GM21390 (cell line): ENCODE measurements at regions not wholly inside any gene's neighbourhood (a gene's known extent, or its start where the extent isn't known, plus 50 kb on each side); places are given as distances from the start of the nearest gene placed in this dataset.
"Not testable (repeated sequence)": the region's sequence is repeated elsewhere in the genome, so short reads cannot be mapped to it uniquely, and the experiment has no call there.

Experiments used
- ATAC-seq: cut with Tn5 transposase; IDR thresholded peaks from one replicate; pipeline ENCODE4 v1.9.1; 2021; ENCODE audit not compliant: unreplicated experiment

DNA sequence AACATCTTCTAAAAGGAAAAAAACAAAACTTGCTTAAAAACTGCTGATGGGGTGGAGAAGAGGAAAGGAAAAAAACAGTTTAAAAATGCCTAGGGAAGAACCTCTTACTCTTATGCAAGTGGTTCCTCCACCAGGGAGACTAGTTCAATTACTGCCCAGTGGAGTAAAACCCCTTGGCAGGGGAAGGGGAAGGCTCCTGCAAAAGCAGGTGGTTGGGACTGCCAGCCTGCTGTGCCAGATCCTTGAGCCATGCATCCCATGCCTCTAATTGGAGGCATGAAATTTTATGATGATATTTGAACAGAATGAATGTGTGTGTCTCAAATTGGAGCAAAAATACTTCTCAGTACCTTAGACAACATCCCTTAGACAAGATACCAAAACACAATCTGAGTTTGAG is 118.8 kb downstream of the FSCB start:
- ATAC-seq, result no peak

DNA sequence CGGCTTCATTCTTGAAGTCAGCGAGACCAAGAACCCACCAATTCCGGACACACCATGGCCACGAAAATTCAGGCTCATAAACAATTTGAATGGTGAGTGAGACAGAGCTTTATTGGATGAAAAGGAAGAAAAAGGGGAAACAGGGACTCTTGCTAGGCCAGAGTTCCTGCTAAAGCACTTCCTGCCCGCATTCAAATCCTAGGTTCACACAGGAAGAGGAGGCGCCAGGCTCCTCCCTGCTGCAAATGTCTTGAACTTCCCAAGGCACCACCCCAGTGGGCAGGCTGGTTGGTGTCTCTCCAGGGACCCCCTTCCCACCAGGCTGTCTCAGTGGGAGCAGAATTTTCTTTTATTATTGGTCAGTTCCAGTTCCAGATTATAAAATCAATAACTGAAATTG is 121.2 kb downstream of the FSCB start:
- ATAC-seq, result no peak

DNA sequence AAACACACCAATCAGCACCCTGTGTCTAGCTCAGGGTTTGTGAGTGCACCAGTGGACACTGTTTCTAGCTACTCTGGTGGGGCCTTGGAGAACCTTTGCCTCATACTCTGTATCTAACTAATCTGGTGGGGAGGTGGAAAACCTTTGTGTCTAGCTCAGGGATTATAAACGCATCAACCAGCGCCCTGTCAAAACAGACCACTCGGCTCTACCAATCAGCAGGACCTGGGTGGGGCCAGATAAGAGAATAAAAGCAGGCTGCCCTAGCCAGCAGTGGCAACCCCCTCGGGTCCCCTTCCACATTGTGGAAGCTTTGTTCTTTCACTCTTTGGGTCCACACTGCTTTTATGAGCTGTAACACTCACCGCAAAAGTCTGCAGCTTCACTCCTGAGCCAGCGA is 121.8 kb downstream of the FSCB start:
- ATAC-seq, result not testable (repeated sequence)

DNA sequence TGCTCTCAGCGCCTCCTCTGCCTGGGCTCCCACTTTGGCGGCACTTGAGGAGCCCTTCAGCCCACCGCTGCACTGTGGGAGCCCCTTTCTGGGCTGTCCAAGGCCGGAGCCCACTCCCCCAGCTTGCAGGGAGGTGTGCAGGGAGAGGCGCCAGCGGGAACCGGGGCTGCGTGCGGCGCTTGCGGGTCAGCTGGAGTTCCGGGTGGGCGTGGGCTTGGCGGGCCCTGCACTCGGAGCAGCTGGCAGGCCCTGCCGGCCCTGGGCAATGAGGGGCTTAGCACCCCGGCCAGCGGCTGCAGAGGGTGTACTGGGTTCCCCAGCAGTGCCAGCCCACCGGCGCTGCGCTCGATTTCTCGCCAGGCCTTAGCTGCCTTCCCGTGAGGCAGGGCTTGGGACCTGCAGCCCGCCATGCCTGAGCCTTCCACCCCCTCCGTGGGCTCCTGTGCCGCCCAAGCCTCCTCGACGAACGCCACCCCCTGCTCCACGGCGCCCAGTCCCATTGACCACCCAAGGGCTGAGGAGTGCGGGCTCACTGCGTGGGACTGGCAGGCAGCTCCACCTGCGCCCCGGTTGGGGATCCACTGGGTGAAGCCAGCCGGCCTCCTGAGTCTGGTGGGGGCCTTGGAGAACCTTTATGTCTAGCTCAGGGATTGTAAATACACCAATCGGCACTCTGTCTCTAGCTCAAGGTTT is 122.3 kb downstream of the FSCB start:
- ATAC-seq, result not testable (repeated sequence)

DNA sequence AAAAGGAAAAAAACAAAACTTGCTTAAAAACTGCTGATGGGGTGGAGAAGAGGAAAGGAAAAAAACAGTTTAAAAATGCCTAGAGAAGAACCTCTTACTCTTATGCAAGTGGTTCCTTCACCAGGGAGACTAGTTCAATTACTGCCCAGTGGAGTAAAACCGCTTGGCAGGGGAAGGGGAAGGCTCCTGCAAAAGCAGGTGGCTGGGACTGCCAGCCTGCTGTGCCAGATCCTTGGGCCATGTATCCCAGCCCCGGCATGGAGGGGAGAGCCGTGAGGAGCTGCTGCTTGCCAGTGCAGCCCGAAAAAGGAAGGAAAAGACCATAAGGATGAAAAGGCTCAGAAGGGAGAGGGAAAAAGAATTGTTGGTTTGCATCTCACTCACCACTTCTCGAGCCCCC is 123.0 kb downstream of the FSCB start:
- no peak for ATAC-seq

DNA sequence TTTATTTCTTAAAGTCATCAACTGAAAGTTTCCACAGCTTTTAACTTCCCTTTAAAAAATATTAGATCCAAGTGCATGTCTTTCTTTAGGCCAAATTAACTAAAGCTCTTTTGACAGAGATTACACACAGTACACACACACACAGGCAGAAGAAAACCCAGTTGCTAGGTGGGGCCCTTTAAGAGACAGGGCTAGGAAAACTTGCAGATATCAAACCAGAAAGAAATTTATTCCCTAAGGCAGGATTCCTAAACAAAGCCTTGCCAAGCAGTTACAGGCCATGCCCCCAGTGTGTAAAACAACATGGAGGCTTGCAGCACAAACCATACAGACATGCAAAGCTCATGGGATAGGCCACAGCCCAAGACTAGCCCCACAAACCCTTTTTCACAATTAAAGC is 123.4 kb downstream of the FSCB start:
- ATAC-seq, result no peak

DNA sequence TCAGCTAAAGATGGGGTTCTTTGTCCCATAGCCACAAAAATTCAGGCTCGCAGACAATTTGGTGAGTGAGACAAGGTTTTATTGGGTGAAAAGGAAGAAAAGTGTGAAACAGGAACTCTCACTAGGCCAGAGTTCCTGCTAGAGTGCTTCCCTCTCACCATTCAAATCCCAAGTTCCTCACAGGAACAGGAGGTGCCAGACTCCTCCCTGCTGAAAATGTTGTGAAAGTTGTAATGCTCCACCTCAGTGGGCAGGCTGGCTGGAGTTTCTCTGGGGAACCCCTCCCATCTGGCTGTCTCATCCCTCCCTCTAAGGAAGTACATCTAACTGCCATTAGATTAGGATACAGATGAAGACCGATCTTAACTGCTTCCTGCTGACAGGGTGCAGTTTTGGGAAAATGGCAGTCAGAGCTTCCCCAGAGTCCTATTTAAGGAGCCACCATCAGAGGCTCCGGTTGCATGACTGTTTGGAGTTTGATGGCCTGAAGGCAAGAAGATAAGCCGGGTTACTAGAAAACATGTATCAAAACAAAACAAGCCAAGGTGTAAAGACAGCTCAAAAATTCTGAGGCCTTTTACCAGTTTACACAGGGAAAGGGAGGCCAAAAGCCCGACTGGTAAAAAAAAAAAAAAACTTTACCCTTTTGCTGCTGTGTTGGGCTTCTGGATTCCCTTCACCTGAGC is 127.6 kb downstream of the FSCB start:
- ATAC-seq, result no peak

DNA sequence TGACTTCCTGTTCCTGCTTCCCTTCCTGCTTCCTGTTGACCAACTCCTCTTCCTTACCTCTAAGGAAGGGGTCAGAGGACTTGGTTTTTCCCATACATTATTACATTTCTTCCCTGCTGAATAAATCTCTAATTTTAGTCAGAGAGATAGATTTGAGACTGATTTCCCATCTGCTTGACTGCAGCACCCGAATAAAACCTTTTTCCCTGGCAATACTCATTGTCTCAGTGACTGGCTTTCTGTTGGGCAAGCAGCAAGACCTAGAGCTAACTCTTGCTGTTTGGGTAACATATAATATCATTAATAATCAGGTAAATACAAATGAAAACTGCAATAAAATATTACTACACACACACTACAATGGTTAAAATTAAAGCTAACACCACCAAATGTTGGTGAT is 132.2 kb downstream of the FSCB start:
- no peak for ATAC-seq

DNA sequence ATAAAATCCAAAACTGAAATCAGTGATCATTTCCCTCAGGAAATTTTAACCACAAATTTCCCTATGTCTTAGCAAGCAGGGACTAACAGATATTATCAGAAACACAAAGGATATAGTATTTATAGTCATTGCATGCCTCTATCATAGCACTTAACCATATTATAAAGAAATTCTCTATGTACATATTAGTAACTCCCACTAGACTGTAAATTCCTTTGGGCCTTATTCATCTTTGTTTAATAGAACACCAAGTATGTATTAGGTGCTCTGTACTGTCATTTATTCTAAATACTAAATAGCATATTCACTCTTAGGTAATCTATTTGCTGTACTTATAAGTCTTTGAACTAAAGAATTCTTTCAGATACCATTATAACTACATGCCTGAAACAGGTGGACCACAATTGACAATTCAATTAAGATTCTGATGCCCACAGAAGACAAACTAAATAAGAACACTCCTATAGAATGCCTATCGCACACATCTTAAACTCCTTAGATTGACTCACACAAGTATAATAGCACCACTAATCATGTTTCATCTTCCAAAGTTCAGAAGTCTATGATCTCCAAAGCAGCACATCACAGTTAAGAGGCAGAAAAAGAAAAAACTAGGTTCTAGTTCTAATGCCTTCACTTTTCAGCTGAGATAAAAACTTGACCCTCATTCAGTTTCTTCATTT is 134.1 kb downstream of the FSCB start:
- no peak for ATAC-seq

DNA sequence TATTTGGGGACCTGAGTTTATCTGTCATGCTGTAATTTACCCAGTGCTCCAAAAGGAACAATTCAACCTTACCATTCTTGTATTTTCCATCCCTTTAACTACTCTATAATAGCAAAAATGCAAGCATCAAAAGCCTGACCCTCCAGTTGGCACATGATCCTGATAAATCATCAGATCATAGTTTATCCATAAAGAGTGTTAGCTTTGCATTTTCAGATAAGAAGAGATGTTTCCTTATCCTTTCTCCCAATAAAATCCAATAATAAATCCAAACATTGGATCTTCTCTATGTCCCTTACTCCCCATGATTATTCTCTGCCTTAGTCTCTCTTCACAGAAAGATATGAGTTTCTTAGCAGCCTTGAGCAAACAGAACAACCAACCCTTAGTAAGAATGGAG is 134.9 kb downstream of the FSCB start:
- no peak for ATAC-seq

DNA sequence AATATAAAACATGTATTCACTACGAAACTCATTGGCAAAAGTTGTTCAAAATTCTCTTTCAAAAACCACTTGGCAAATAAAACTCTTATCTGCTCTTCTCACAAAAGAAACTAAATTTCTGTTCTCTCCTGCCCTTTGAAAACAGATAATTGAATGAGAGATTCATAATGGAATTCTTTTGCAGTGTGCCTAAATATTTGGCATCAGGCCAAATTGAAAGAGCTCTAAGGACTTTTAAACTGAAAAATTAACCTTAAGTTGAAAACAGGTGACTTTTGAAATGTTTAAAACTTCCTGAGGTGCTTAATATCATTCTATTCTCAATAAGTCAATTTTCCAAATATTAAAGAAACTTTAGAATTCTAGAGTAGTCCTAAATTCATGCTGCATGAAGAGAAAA is 136.4 kb downstream of the FSCB start:
- ATAC-seq, result no peak

DNA sequence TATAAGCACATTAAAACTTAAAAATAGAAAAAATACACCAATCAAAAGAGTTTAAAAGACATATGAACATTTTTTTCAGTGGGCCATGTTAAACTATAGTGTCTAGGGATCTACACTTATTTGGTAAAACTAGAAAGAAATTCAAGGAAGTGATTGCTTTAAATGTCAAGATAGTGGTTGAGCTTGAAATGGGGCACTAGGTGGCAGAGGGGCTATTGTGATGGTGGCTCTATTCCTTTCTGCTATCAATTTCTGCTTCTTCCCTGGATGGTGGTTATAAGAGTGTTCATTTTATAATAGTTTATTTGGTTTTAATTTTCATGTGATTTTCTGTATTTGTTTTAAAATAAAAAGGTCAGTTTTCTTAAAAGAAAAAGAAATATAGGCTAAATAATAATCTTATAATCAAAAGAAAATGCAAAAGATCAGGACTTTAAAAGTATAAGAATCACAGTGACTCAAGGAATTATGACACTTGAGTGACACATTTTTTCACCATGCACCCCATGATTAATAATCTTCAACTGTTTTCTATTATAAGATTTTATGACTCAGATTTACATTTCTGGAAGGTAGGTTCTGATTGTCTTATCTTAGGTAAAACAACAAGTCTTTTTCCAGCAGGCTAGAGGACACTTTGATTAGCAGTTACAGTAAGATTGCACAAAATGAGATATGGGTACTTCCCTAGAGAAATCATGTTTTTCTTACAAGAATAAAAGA is 137.5 kb downstream of the FSCB start:
- ATAC-seq, result no peak

DNA sequence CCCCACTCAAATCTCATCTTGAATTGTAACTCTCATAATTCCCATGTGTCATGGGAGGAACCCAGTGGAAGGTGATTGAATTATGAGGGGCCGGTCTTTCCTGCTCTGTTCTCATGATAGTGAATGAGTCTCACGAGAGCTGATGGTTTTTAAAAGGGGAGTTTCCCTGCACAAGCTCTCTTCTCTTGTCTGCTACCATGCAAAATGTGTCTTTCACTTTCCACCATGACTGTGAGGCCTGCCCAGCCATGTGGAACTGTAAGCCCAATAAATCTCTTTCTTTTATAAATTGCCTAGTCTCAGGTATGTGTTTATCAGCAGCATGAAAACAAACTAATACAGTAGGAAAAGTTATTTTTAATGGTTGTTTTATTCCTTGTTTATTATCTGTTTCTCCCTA is 146.0 kb downstream of the FSCB start:
- no peak for ATAC-seq

DNA sequence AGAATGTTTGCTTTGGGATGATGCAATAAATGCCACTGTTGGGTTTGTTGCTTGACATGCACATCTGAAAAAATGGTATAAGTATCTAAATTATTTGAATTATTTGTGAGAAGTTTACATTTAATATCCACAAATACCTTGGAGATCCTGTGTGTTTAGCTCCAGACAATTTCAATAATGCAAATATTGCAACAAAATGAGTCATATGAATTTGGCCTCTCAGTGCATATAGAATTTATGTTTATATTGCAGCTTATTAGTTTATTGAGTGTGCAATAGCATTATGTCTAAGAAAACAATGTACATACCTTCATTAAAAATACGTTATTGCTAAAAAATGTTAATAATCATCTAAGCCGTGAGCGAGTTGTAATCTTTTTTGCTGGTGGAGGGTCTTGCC is 153.3 kb downstream of the FSCB start:
- ATAC-seq, result no peak

DNA sequence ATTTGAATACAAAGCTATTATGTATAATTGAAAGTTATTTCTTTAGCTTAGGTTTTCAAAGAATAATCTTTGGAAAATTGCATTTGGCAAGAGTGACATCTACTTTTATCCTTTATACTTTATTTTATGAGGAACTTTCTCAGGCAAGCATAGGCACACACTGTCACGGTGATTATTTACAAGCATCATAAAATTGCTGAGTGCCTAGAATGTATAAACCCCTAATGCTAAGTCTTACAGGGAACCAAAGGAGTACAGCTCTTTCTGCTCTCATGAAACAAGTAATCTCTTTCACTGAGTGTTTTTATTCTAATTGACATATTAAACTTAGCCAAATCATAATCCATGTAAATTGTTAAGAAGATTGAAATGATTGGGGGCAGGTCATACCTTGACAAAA is 154.9 kb downstream of the FSCB start:
- ATAC-seq, result no peak

DNA sequence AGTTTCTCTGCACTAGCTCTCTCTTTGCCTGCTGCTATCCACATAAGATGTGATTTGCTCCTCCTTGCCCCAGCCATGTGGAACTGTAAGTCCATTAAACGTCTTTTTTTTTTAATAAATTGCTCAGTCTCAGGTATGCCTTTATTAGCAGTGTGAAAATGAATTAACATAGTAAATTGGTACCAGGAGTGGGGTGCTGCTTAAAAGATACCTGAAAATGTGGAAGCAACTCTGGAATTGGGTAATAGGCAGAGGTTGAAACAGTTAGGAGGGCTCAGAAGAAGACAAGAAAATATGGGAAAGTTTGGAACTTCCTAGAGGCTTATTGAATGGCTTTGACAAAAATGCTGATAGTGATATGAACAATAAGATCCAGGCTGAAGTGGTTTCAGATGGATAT is 159.8 kb downstream of the FSCB start:
- ATAC-seq, result no peak

DNA sequence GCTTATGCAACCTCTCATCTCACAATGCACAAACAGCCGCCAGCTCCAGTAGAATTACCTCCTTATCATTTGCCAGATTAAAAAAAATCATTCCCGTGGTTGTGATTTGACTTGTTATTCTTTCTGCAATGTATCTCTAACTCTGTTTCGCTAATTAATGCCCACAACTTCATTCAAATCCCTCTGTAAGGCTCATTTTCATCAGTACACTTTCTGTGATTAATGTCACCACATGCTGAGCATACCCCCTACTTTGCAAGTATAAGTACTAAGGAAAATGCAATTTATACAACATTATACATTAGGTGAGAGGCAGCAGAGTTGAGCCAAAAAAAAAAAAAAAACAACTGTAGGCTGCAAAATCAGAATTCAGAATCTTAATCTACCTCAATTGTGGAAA is 166.0 kb downstream of the FSCB start:
- ATAC-seq, result no peak

DNA sequence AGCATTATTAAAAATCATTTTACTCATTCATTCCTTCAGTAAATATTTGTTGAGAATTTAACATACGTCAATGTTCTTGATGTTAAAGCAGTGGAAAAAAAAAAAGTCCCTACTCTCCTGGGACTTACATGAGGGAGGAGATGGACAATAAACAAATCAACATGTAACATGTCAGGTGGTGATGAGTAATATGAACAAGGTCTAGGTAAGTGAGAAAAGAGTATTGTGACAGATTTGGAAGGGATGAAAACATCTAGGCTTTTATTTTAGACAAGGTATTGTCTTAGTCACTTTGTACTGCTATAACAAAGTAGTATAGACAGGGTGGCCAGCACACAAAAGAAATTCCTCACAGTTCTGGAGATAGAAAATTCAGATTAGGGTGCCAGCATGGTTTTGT is 167.2 kb downstream of the FSCB start:
- no peak for ATAC-seq

DNA sequence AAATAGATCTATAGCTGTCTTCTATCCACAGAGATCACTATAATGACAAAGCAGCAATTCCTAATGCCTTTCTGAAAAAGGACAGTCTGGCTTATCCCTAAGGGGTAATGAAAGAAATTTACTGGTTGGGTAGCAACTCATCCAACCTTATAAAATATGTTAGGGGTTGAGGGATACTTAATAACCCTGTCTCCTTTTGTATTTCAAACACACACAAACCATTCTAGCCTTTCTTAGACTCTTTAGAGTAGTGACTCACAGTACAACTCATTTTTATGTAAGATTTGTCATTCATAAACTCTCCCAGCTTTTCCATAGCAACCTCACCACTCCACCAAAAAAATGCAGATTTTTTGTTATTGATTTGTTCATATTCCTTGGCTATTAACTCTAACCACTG is 167.9 kb downstream of the FSCB start:
- no peak for ATAC-seq

DNA sequence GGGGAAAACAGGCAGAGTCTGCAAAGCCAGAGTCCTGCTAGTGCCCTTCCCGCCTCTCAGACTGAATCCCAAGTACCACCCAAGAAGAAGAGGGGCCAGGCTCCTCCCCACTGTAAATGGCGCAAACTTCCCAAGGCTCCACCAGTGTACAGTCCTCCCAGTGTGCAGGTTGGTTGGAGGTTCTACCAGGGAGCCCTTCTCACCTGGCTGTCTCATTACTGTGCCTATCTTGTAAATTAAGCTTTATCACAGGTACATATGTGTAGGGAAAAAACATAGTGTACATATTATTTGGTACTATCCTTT is 189.7 kb downstream of the FSCB start:
- no peak for ATAC-seq

DNA sequence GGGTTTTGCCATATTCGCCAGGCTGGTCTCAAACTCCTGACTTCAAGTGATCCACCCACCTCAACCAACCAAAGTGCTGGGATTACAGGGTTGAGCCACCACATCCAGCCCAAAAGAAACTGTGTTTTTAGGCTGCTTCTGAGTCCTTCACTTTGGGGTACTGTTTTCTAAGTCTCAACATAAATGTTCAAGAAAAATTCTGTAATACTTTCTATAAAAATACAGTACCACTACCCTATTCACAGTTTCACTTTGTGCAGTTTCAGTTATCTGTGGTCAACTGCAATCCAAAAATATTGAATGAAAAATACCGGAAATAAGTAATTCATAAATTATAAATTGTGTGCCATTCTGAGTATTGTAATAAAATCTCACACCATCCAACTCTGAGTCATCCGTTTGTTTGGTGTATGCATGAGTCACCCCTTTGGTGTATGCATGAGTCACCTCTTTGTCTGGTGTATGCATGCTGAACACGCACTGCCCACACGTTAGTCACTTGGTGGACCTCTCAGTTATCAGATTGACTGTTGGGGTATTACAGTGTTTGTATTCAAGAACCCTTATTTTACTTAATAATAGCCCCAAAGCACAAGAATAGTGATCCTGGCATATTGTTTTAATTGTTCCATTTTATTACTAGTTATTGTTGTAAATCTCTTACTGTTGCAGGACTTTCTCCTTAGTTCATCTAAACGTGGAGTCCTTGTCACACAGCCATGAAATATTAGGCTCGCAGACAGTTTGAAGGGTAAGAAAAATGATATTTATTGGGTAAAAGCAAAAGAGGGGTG is 190.2 kb downstream of the FSCB start:
- no peak for ATAC-seq
